ENCODE measurements at regions not wholly inside any gene's neighbourhood (a gene's known extent, or its start where the extent isn't known, plus 50 kb on each side); places are given as distances from the start of the nearest gene placed in this dataset.

DNA sequence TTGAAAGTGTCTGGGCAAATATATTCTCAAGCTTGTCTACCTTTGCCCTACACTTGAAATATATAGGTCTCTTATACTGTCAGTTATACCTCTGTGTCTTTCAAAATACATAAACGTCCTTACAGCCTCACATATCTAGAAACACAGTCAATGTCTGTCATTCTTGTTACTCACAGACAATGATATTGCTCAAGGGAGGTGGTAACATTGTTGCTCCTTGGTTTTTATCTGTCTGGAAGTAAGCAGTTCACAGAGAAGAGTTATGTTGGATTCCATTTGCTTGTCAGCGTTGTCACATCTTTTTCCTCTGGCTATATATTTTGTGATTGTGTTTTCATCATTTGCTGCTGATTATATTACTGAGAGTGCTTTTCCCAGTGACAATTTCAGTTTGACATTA, 1528.9 kb downstream of the PCDH7 start:
- no peak overlapping the region for H3K4me3 ChIP-seq (ENCODE audit: low read depth, low read length)
- DNase-seq (ENCODE audit: low read depth), result no peak
- no peak for TF ChIP-seq CTCF (IDR thresholded peaks at IDR 0.05; ENCODE audit: control insufficient read depth, extremely low read depth, insufficient read depth)

- no peak overlapping the region for H3K4me3 ChIP-seq (ENCODE audit: low read depth, low read length)
- TF ChIP-seq CTCF (IDR thresholded peaks at IDR 0.05; ENCODE audit: control insufficient read depth, extremely low read depth, insufficient read depth), result no peak
- no peak for DNase-seq (ENCODE audit: low read depth)
Observed at GRCh38 chr4:32251126-32251525, 1531.0 kb downstream of the PCDH7 start.

GRCh38 chr4:32251926-32252325, 1531.8 kb downstream of the PCDH7 start:
- no peak for DNase-seq (ENCODE audit: low read depth)
- TF ChIP-seq CTCF (IDR thresholded peaks at IDR 0.05; ENCODE audit: control insufficient read depth, extremely low read depth, insufficient read depth), result no peak
- no peak overlapping the region for H3K4me3 ChIP-seq (ENCODE audit: low read depth, low read length)

GRCh38 chr4:32254216-32254615, 1534.0 kb downstream of the PCDH7 start:
- no peak overlapping the region for H3K4me3 ChIP-seq (ENCODE audit: low read depth, low read length)
- DNase-seq (ENCODE audit: low read depth), result no peak
- no peak for TF ChIP-seq CTCF (IDR thresholded peaks at IDR 0.05; ENCODE audit: control insufficient read depth, extremely low read depth, insufficient read depth)

- no peak overlapping the region for H3K4me3 ChIP-seq (ENCODE audit: low read depth, low read length)
- no peak for TF ChIP-seq CTCF (IDR thresholded peaks at IDR 0.05; ENCODE audit: control insufficient read depth, extremely low read depth, insufficient read depth)
- DNase-seq (ENCODE audit: low read depth), result no peak
Observed at GRCh38 chr4:32258986-32259385, 1538.8 kb downstream of the PCDH7 start.

- no peak for TF ChIP-seq CTCF (IDR thresholded peaks at IDR 0.05; ENCODE audit: control insufficient read depth, extremely low read depth, insufficient read depth)
- no peak overlapping the region for H3K4me3 ChIP-seq (ENCODE audit: low read depth, low read length)
- DNase-seq (ENCODE audit: low read depth), result no peak
Observed at GRCh38 chr4:32261196-32261595, 1541.0 kb downstream of the PCDH7 start.

GRCh38 chr4:32268863-32269262, 1548.7 kb downstream of the PCDH7 start:
- no peak for DNase-seq (ENCODE audit: low read depth)
- no peak overlapping the region for H3K4me3 ChIP-seq (ENCODE audit: low read depth, low read length)
- peak; percentile 34 for TF ChIP-seq CTCF (IDR thresholded peaks at IDR 0.05; ENCODE audit: control insufficient read depth, extremely low read depth, insufficient read depth)

Measured in LNCaP clone FGC (cell line).